Ishikawa (cell line): ENCODE measurements at regions not wholly inside any gene's neighbourhood (a gene's known extent, or its start where the extent isn't known, plus 50 kb on each side); places are given as distances from the start of the nearest gene placed in this dataset.

Source experiments
- CEBPB ChIP-seq: IDR thresholded peaks from 2 replicates; pipeline ENCODE4 v1.6.1; 2012
- CREB1 ChIP-seq: IDR thresholded peaks from 2 replicates; pipeline ENCODE4 v1.6.1; 2012; ENCODE audit warnings: low read depth
- EP300 ChIP-seq: IDR thresholded peaks from 2 replicates; pipeline ENCODE4 v1.6.1; 2012; ENCODE audit warnings: borderline replicate concordance
- FOXM1 ChIP-seq: IDR thresholded peaks from 2 replicates; pipeline ENCODE4 v1.6.1; 2012; ENCODE audit warnings: low read depth, borderline replicate concordance
- RAD21 ChIP-seq: IDR thresholded peaks from 2 replicates; pipeline ENCODE4 v1.6.1; 2012; ENCODE audit warnings: low read depth
- TAF1 ChIP-seq: IDR thresholded peaks from 2 replicates; pipeline ENCODE4 v1.6.1; 2012; ENCODE audit warnings: low read depth, mild to moderate bottlenecking
- USF1 ChIP-seq: IDR thresholded peaks from 2 replicates; pipeline ENCODE4 v1.6.1; 2012
- YY1 ChIP-seq: IDR thresholded peaks from 2 replicates; pipeline ENCODE4 v1.6.1; 2012; ENCODE audit warnings: low read depth
- TF ChIP-seq, protein P1 (sequence below): IDR thresholded peaks from 2 replicates; pipeline ENCODE4 v1.6.1; 2012; ENCODE audit warnings: low read depth, mild to moderate bottlenecking

- TF ChIP-seq YY1 (no peak), RAD21 (no peak; the same call in 1 of the 2 replicates), EP300 (0 out of 2 replicates have a peak, but pooled peaks have one; percentile 14), FOXM1 (no peak), TAF1 (no peak), CEBPB (no peak), USF1 (no peak), CREB1 (0 out of 2 replicates have a peak, but pooled peaks have one; percentile 26)
- TF ChIP-seq, protein P1, sequence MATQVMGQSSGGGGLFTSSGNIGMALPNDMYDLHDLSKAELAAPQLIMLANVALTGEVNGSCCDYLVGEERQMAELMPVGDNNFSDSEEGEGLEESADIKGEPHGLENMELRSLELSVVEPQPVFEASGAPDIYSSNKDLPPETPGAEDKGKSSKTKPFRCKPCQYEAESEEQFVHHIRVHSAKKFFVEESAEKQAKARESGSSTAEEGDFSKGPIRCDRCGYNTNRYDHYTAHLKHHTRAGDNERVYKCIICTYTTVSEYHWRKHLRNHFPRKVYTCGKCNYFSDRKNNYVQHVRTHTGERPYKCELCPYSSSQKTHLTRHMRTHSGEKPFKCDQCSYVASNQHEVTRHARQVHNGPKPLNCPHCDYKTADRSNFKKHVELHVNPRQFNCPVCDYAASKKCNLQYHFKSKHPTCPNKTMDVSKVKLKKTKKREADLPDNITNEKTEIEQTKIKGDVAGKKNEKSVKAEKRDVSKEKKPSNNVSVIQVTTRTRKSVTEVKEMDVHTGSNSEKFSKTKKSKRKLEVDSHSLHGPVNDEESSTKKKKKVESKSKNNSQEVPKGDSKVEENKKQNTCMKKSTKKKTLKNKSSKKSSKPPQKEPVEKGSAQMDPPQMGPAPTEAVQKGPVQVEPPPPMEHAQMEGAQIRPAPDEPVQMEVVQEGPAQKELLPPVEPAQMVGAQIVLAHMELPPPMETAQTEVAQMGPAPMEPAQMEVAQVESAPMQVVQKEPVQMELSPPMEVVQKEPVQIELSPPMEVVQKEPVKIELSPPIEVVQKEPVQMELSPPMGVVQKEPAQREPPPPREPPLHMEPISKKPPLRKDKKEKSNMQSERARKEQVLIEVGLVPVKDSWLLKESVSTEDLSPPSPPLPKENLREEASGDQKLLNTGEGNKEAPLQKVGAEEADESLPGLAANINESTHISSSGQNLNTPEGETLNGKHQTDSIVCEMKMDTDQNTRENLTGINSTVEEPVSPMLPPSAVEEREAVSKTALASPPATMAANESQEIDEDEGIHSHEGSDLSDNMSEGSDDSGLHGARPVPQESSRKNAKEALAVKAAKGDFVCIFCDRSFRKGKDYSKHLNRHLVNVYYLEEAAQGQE, result no peak
Measured at GRCh38 chrX:40474205-40474626, 106.6 kb upstream of the ATP6AP2 start.
